ENCODE measurements at regions not wholly inside any gene's neighbourhood (a gene's known extent, or its start where the extent isn't known, plus 50 kb on each side); places are given as distances from the start of the nearest gene placed in this dataset.
A peak's percentile ranks its signal among the peaks of the same experiment; 100 is the strongest.

- TF ChIP-seq CTCF (IDR thresholded peaks at IDR 0.05) = no peak
- ATAC-seq (no peak), DNase-seq (no peak), FAIRE-seq (no peak)
- intact Hi-C loops (cut with DNase I) = no loop called here
- no peaks in the 10 kb centered on the region for H3K9me3 ChIP-seq
- WGBS, 2 donors = 97 to 100% methylated on average over 2 of the region's 2 CpGs
- H3K27me3 ChIP-seq = no peaks in the 10 kb centered on the region
- no peaks in the 10 kb centered on the region for H3K36me3 ChIP-seq
- no peaks in the 10 kb centered on the region for H3K4me1 ChIP-seq
- H3K4me3 ChIP-seq = no peak overlapping the region
- H3K27ac ChIP-seq = no peak overlapping the region
Measured at GRCh38 chrX:7264399-7264798, 116.4 kb upstream of the PUDP start.

GRCh38 chrX:7263961-7264360 is 116.0 kb upstream of the PUDP start:
- 59 to 66% methylated on average over 3 of the region's 3 CpGs for WGBS, 2 donors
- intact Hi-C loops (cut with DNase I) = no loop called here
- DNase-seq = no peak

DNA sequence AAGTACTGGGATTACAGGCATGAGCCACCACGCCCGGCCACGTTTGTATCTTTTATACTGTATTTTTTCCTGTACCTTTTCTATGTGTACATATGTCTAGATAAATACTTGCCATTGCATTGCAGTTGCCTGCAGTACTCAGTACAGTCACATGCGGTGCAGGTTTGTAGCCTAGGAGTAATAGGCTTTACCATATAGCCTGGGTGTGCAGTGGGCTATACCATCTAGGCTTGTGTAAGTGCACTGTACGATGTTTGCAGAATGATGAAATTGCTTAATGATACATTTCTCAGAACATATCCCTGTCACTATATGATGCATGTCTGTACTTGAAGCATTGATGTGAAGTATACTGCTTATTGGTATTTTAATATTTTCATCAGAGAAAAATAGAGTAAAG is 115.4 kb upstream of the PUDP start:
- Histone ChIP-seq H3K27ac (no peak overlapping the region), H3K27me3 (no peaks in the 10 kb centered on the region), H3K4me1 (no peaks in the 10 kb centered on the region), H3K9me3 (no peaks in the 10 kb centered on the region), H3K4me3 (no peak overlapping the region), H3K36me3 (no peaks in the 10 kb centered on the region)
- FAIRE-seq (no peak), DNase-seq (no peak), ATAC-seq (no peak)
- 87 to 88% methylated on average over 5 of the region's 5 CpGs for WGBS, 2 donors
- TF ChIP-seq CTCF (IDR thresholded peaks at IDR 0.05) = no peak
- intact Hi-C loops (cut with DNase I) = no loop called here

More at GRCh38 chrX:7263961-7264360, 116.0 kb upstream of the PUDP start:
- H3K9me3 ChIP-seq = no peaks in the 10 kb centered on the region
- no peak for FAIRE-seq
- no peaks in the 10 kb centered on the region for H3K36me3 ChIP-seq
- no peak overlapping the region for H3K4me3 ChIP-seq
- H3K4me1 ChIP-seq = no peaks in the 10 kb centered on the region
- TF ChIP-seq CTCF (IDR thresholded peaks at IDR 0.05) = no peak
- no peak overlapping the region for H3K27ac ChIP-seq
- H3K27me3 ChIP-seq = no peaks in the 10 kb centered on the region
- peak in 1 of 4 donors; percentile 52 for ATAC-seq

DNA sequence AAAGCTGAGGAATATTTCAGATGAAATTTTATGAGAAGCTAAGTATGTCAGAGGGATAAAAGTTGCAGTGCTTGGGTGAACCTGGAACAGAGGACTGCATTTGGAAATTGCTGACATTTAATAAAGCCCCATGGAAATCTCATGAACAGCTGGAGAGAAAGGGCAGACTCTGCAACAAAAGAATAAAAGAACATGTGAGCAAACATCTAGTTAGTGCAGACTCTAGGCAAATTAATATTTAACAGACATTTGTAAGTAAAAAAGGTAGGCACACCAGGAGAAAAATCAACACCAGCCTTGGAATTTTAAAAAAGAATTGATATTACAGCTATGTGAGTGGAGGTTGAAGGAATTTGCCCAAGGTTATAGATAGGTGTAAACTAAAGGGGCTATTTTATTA is 114.6 kb upstream of the PUDP start:
- Histone ChIP-seq H3K9me3 (no peaks in the 10 kb centered on the region), H3K4me3 (no peak overlapping the region), H3K36me3 (no peaks in the 10 kb centered on the region), H3K27ac (no peak overlapping the region), H3K4me1 (no peaks in the 10 kb centered on the region), H3K27me3 (no peaks in the 10 kb centered on the region)
- FAIRE-seq (no peak), DNase-seq (no peak), ATAC-seq (peak in 3 of 4 donors; percentile 47 to 58 (median 56))
- intact Hi-C loops (cut with DNase I) = no loop called here
- TF ChIP-seq CTCF (IDR thresholded peaks at IDR 0.05) = no peak

DNA sequence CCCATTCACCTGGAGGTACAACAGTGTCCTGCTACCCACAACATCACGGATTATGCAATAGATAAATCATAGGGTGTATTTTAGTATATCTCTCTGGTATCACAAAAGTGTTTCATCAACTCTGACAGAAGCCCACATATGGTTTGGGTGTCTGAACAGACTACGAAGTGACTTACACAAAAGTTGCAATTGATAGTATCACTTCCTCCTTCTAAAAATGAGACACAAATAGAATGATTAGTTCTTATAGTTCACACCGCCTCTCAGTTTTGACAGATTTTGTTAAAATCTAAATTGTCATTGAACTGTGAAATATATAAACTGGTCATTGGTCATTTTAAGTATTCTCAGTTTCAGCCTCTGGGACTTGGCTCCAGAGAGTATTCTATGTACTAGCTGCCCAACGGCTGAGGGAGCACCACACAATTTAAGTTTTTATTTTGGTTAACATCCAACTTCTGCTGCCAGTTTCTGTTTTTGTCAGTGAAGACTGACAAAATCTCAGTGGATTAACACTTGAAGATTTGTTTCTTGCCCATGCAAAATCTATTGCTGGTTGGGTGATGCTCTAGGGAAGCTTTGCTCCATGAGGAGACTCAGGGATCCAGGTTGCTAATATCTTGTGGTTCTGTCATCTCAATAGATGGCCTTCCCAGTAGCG is 113.8 kb upstream of the PUDP start:
- Histone ChIP-seq H3K4me1 (no peaks in the 10 kb centered on the region), H3K4me3 (no peak overlapping the region), H3K9me3 (no peaks in the 10 kb centered on the region), H3K36me3 (no peaks in the 10 kb centered on the region), H3K27me3 (no peaks in the 10 kb centered on the region), H3K27ac (no peak overlapping the region)
- peak; percentile 13 for FAIRE-seq
- ATAC-seq = no peak
- DNase-seq = no peak
- no peak for TF ChIP-seq CTCF (IDR thresholded peaks at IDR 0.05)
- WGBS, 2 donors = 89% methylated on average over 5 of the region's 5 CpGs
- intact Hi-C loops (cut with DNase I) = no loop called here
